DOHH2 (cell line): ENCODE measurements at regions not wholly inside any gene's neighbourhood (a gene's known extent, or its start where the extent isn't known, plus 50 kb on each side); places are given as distances from the start of the nearest gene placed in this dataset.

ENCODE experiments used
- H3F3A ChIP-seq: fragments of 200-600 bp; sonication (generic), shearing (Covaris generic); 2 replicates; pipeline ENCODE4 v1.6.0; 2016; ENCODE audit warnings: antibody characterized with exemption, mild to moderate bottlenecking; ENCODE audit not compliant: control insufficient read depth, insufficient read depth
- H3K27ac ChIP-seq: fragments of 200-600 bp; sonication (generic); 2 replicates; pipeline ENCODE4 v1.5.1; 2014; ENCODE audit warnings: low read depth, mild to moderate bottlenecking, low read length, moderate library complexity
- H3K27me3 ChIP-seq: fragments of 200-600 bp; sonication (generic); 2 replicates; pipeline ENCODE4 v1.6.1; 2014; ENCODE audit warnings: mild to moderate bottlenecking, low read length, mixed read lengths; ENCODE audit not compliant: control insufficient read depth
- H3K36me3 ChIP-seq: fragments of 200-600 bp; sonication (generic); 2 replicates; pipeline ENCODE4 v1.6.1; 2014; ENCODE audit warnings: mild to moderate bottlenecking, low read length, moderate library complexity, mixed read lengths; ENCODE audit not compliant: control insufficient read depth
- H3K4me1 ChIP-seq: fragments of 200-600 bp; sonication (generic); 2 replicates; pipeline ENCODE4 v1.6.1; 2014; ENCODE audit warnings: mild to moderate bottlenecking, low read length, mixed read lengths; ENCODE audit not compliant: control insufficient read depth
- H3K4me2 ChIP-seq: fragments of 200-600 bp; sonication (generic); 2 replicates; pipeline ENCODE4 v1.6.0; 2014; ENCODE audit warnings: mild to moderate bottlenecking, low read length, moderate library complexity
- H3K4me3 ChIP-seq: fragments of 200-600 bp; sonication (generic); 2 replicates; pipeline ENCODE4 v1.5.1; 2014; ENCODE audit warnings: mild to moderate bottlenecking, low read length, mixed read lengths
- H3K79me2 ChIP-seq: fragments of 200-600 bp; sonication (generic); 2 replicates; pipeline ENCODE4 v1.6.1; 2014; ENCODE audit warnings: mild to moderate bottlenecking, low read length, mixed read lengths; ENCODE audit not compliant: control insufficient read depth
- H3K9me2 ChIP-seq: fragments of 200-600 bp; sonication (generic); replicated peaks from 2 replicates; pipeline ENCODE4 v1.6.1; 2014; ENCODE audit warnings: mild to moderate bottlenecking, low read length, mixed read lengths; ENCODE audit not compliant: control insufficient read depth
- H3K9me3 ChIP-seq: fragments of 200-600 bp; sonication (generic); 2 replicates; pipeline ENCODE4 v1.6.1; 2014; ENCODE audit warnings: antibody characterized with exemption, low read length, mixed read lengths; ENCODE audit not compliant: control insufficient read depth, insufficient read depth
- H4K20me1 ChIP-seq: fragments of 200-600 bp; sonication (generic); 2 replicates; pipeline ENCODE4 v1.6.0; 2014; ENCODE audit warnings: low read depth, mild to moderate bottlenecking, antibody characterized with exemption, low read length, moderate library complexity; ENCODE audit not compliant: control insufficient read depth, insufficient read depth
- CTCF ChIP-seq: fragments of 200-600 bp; sonication (generic); IDR thresholded peaks from one replicate; pipeline ENCODE4 v1.5.1; 2014; ENCODE audit warnings: antibody characterized with exemption, mild to moderate bottlenecking, low read depth, low read length; ENCODE audit not compliant: poor library complexity, severe bottlenecking
- EZH2phosphoT487 ChIP-seq: fragments of 200-600 bp; sonication (generic); IDR thresholded peaks from 2 replicates; pipeline ENCODE4 v1.6.1; 2017; ENCODE audit warnings: borderline replicate concordance, mild to moderate bottlenecking, antibody characterized with exemption, low read length, moderate library complexity, mixed read lengths

GRCh38 chr9:115790520-115790919 is 363.1 kb upstream of the PAPPA start:
- Histone ChIP-seq H3K4me1 (no peaks in the 10 kb centered on the region), H3K4me3 (no peak overlapping the region), H3K9me3 (no peaks in the 10 kb centered on the region), H3F3A (no peaks in the 10 kb centered on the region), H3K27ac (no peak overlapping the region), H4K20me1 (no peaks in the 10 kb centered on the region), H3K36me3 (no peaks in the 10 kb centered on the region), H3K4me2 (no peak overlapping the region), H3K27me3 (no peaks in the 10 kb centered on the region), H3K79me2 (no peaks in the 10 kb centered on the region), H3K9me2 (no peaks in the 10 kb centered on the region)
- TF ChIP-seq CTCF (no peak), EZH2phosphoT487 (no peak)

GRCh38 chr9:115794921-115795475 is 358.6 kb upstream of the PAPPA start:
- H3K4me3 ChIP-seq: no peak overlapping the region
- H3K9me3 ChIP-seq: no peaks in the 10 kb centered on the region
- H3K27ac ChIP-seq: no peak overlapping the region
- no peak for TF ChIP-seq CTCF
- no peak for TF ChIP-seq EZH2phosphoT487
- no peak overlapping the region for H3K4me2 ChIP-seq
- no peaks in the 10 kb centered on the region for H3K4me1 ChIP-seq
- H3K9me2 ChIP-seq: no peaks in the 10 kb centered on the region
- H4K20me1 ChIP-seq: no peaks in the 10 kb centered on the region
- no peaks in the 10 kb centered on the region for H3F3A ChIP-seq
- no peaks in the 10 kb centered on the region for H3K27me3 ChIP-seq
- no peaks in the 10 kb centered on the region for H3K79me2 ChIP-seq
- no peaks in the 10 kb centered on the region for H3K36me3 ChIP-seq

- no peaks in the 10 kb centered on the region for H3F3A ChIP-seq
- no peak for TF ChIP-seq CTCF
- TF ChIP-seq EZH2phosphoT487: no peak
- H3K9me3 ChIP-seq: no peaks in the 10 kb centered on the region
- H3K36me3 ChIP-seq: no peaks in the 10 kb centered on the region
- H3K4me2 ChIP-seq: no peak overlapping the region
- H3K9me2 ChIP-seq: no peaks in the 10 kb centered on the region
- no peak overlapping the region for H3K4me3 ChIP-seq
- no peaks in the 10 kb centered on the region for H3K79me2 ChIP-seq
- H3K4me1 ChIP-seq: no peaks in the 10 kb centered on the region
- no peak overlapping the region for H3K27ac ChIP-seq
- no peaks in the 10 kb centered on the region for H4K20me1 ChIP-seq
- H3K27me3 ChIP-seq: no peaks in the 10 kb centered on the region
Observed at GRCh38 chr9:115799734-115800133, 353.9 kb upstream of the PAPPA start.

- Histone ChIP-seq H3K79me2 (no peaks in the 10 kb centered on the region), H3K9me3 (no peaks in the 10 kb centered on the region)
Observed at GRCh38 chr9:115804206-115804605, 349.4 kb upstream of the PAPPA start.

More at GRCh38 chr9:115804206-115804605, 349.4 kb upstream of the PAPPA start:
- Histone ChIP-seq H3K27ac (no peak overlapping the region), H3K4me1 (no peaks in the 10 kb centered on the region), H3K27me3 (no peaks in the 10 kb centered on the region), H3K4me3 (no peak overlapping the region), H3K36me3 (no peaks in the 10 kb centered on the region), H3K4me2 (no peak overlapping the region), H4K20me1 (no peaks in the 10 kb centered on the region), H3F3A (no peaks in the 10 kb centered on the region), H3K9me2 (no peaks in the 10 kb centered on the region)
- TF ChIP-seq EZH2phosphoT487 (no peak), CTCF (no peak)
